Transverse colon (tissue), 4 donors: ENCODE measurements at regions not wholly inside any gene's neighbourhood (a gene's known extent, or its start where the extent isn't known, plus 50 kb on each side); places are given as distances from the start of the nearest gene placed in this dataset.
"Not testable (repeated sequence)": the region's sequence is repeated elsewhere in the genome, so short reads cannot be mapped to it uniquely, and the experiment has no call there.

Experiments used
- DNase-seq: peaks from one replicate; pipeline ENCODE4 v3.0.0-alpha.2; 2019
- H3K27ac ChIP-seq, 4 donors: fragments of 200-600 bp; sonication (generic); 2 replicates each; pipeline ENCODE4 v1.5.1; 2016 to 2018; ENCODE audit warnings: inconsistent platforms in 4 of 4
- H3K27me3 ChIP-seq: fragments of 200-600 bp; sonication (generic); 2 replicates; pipeline ENCODE4 v1.5.1; 2017; ENCODE audit warnings: inconsistent platforms
- H3K36me3 ChIP-seq, 4 donors: fragments of 200-600 bp; sonication (generic); 2 replicates each; pipeline ENCODE4 v1.5.1; 2017 to 2019; ENCODE audit warnings: inconsistent platforms in 4 of 4
- H3K4me1 ChIP-seq, 4 donors: fragments of 200-600 bp; sonication (generic); 2 replicates each; pipeline ENCODE4 v1.5.1; 2017 to 2020; ENCODE audit warnings: inconsistent platforms in 4 of 4
- H3K4me3 ChIP-seq, 4 donors: fragments of 200-600 bp; sonication (generic); 1 replicate in 1 of 4; 2 replicates in 3 of 4; pipeline versions ENCODE4 v1.5.1 to v1.6.1; 2017 to 2019; ENCODE audit warnings: inconsistent platforms in 4 of 4
- H3K9me3 ChIP-seq, 2 donors: fragments of 200-600 bp; sonication (generic); 2 replicates each; pipeline ENCODE4 v1.5.1; 2017 to 2019; ENCODE audit warnings: inconsistent platforms in 2 of 2
- CTCF ChIP-seq, 5 experiments: fragments of 200-600 bp in 3 of 5; fragments of 450-650 bp in 2 of 5; sonication (generic) in 3 of 5; IDR thresholded peaks; 1 replicate in 2 of 5; 2 replicates in 3 of 5; pipeline ENCODE4 v1.5.1; 2016 to 2017; ENCODE audit warnings: antibody characterized with exemption in 5 of 5, inconsistent platforms in 3 of 5, mild to moderate bottlenecking in 2 of 5, moderate library complexity in 1 of 5
- EP300 ChIP-seq: sonication (generic); formaldehyde crosslinking; IDR thresholded peaks from one replicate; pipeline ENCODE4 v1.6.1; 2017; ENCODE audit warnings: antibody characterized with exemption, low read depth
- POLR2A ChIP-seq: fragments of 450-650 bp; IDR thresholded peaks from one replicate; pipeline ENCODE4 v1.6.1; 2016; ENCODE audit warnings: antibody characterized with exemption, mild to moderate bottlenecking, moderate library complexity
- POLR2AphosphoS5 ChIP-seq, 3 donors: sonication (generic); formaldehyde crosslinking; IDR thresholded peaks; one replicate each; pipeline ENCODE4 v1.6.1; 2016; ENCODE audit warnings: antibody characterized with exemption in 3 of 3
- WGBS, 2 donors: methylation state at CpG; one replicate each; pipeline ENCODE4 v1.1.5; 2018; ENCODE audit warnings: low coverage in 1 of 2; 5-methylcytosine and 5-hydroxymethylcytosine counted together
- in situ Hi-C, 4 donors: fragments of 200-750 bp; cut with MboI; loops; one replicate each; pipeline versions ENCODE4 v1.15.0 to v1.15.1; 2017; ENCODE audit warnings: low sequenced_read_pairs in 3 of 4, low pct_ligation_motif_present in 1 of 4, low pct_unique_long_range_greater_than_20kb in 1 of 4
- intact Hi-C: fragments of 100-400 bp; cut with DNase I; formaldehyde crosslinking; loops from one replicate; pipeline ENCODE4 v1.15.1; 2023; ENCODE audit warnings: low total_unique reads

GRCh38 chr6:144564202-144564601 is 279.1 kb downstream of the UTRN start:
- DNase-seq = no peak
- WGBS, 2 donors = 94 to 100% methylated on average over 2 of the region's 2 CpGs
- Histone ChIP-seq H3K27ac (no peak overlapping the region), H3K4me1 (no peaks in the 10 kb centered on the region), H3K36me3 (peaks cover 0 to 9% (median 0%) of the 10 kb centered on the region in 4 donors), H3K4me3 (no peak overlapping the region), H3K9me3 (no peaks in the 10 kb centered on the region), H3K27me3 (no peaks in the 10 kb centered on the region)
- intact Hi-C loops (no loop called here), in situ Hi-C loops (no loop called here)
- TF ChIP-seq CTCF (IDR thresholded peaks at IDR 0.05) (no peak), POLR2A (no peak), EP300 (no peak), POLR2AphosphoS5 (IDR thresholded peaks at IDR 0.05) (no peak)

- in situ Hi-C loops = no loop called here
Observed at GRCh38 chr6:144566868-144567615, 281.9 kb downstream of the UTRN start.

GRCh38 chr6:144568241-144568640 is 283.1 kb downstream of the UTRN start:
- Histone ChIP-seq H3K36me3 (peaks cover 0 to 12% (median 0%) of the 10 kb centered on the region in 4 donors), H3K4me3 (no peak overlapping the region), H3K9me3 (no peaks in the 10 kb centered on the region), H3K4me1 (no peaks in the 10 kb centered on the region), H3K27me3 (no peaks in the 10 kb centered on the region), H3K27ac (no peak overlapping the region)
- DNase-seq = no peak
- WGBS, 2 donors = 96 to 98% methylated on average over 8 of the region's 8 CpGs
- in situ Hi-C loops (no loop called here), intact Hi-C loops (no loop called here)
- TF ChIP-seq CTCF (IDR thresholded peaks at IDR 0.05) = no peak

More at GRCh38 chr6:144566868-144567615, 281.9 kb downstream of the UTRN start:
- Histone ChIP-seq H3K9me3 (no peaks in the 10 kb centered on the region), H3K4me1 (no peaks in the 10 kb centered on the region), H3K4me3 (no peak overlapping the region), H3K27ac (no peak overlapping the region), H3K27me3 (no peaks in the 10 kb centered on the region), H3K36me3 (peaks cover 0 to 12% (median 0%) of the 10 kb centered on the region in 4 donors)
- 86 to 95% methylated on average over 2 to 3 of the region's 3 CpGs for WGBS, 2 donors
- intact Hi-C loops = no loop called here
- TF ChIP-seq POLR2A (no peak), EP300 (no peak), CTCF (IDR thresholded peaks at IDR 0.05) (no peak), POLR2AphosphoS5 (IDR thresholded peaks at IDR 0.05) (no peak)
- DNase-seq = no peak

- DNase-seq, H3K27me3 ChIP-seq, in situ Hi-C loops, H3K27ac ChIP-seq, intact Hi-C loops, H3K4me3 ChIP-seq, H3K9me3 ChIP-seq, H3K4me1 ChIP-seq, H3K36me3 ChIP-seq: not testable (repeated sequence)
- WGBS, 2 donors = 80 to 96% methylated on average over 1 of the region's 1 CpG
Observed at GRCh38 chr6:144572541-144572940, 287.4 kb downstream of the UTRN start.

GRCh38 chr6:144574796-144575195 is 289.7 kb downstream of the UTRN start:
- in situ Hi-C loops (loop anchor here (25.0 kb wide), 3 partner anchors 363 to 1063 kb away; no protein-coding TSS in a partner anchor), intact Hi-C loops (no loop called here)
- Histone ChIP-seq H3K4me3 (no peak overlapping the region), H3K4me1 (no peaks in the 10 kb centered on the region), H3K36me3 (peaks cover 0 to 12% (median 0%) of the 10 kb centered on the region in 4 donors), H3K27me3 (no peaks in the 10 kb centered on the region), H3K9me3 (no peaks in the 10 kb centered on the region), H3K27ac (no peak overlapping the region)
- no peak for DNase-seq
- TF ChIP-seq CTCF (IDR thresholded peaks at IDR 0.05) (no peak), POLR2A (no peak), POLR2AphosphoS5 (IDR thresholded peaks at IDR 0.05) (no peak), EP300 (no peak)
- whole genome bisulfite sequencing, 2 donors = 77 to 82% methylated on average over 2 of the region's 2 CpGs
